Fibroblast of lung (primary cell): ENCODE measurements at regions not wholly inside any gene's neighbourhood (a gene's known extent, or its start where the extent isn't known, plus 50 kb on each side); places are given as distances from the start of the nearest gene placed in this dataset.

Source experiments
- DNase-seq, 2 donors: peaks; one replicate each; pipeline versions ENCODE4 v3.0.0 to v3.0.0-alpha.2; 2010; ENCODE audit warnings: low read depth in 2 of 2
- H2AFZ ChIP-seq: 2 replicates; pipeline ENCODE4 v1.5.1; 2012; ENCODE audit warnings: low read length, control low read depth, inconsistent platforms
- H3K27ac ChIP-seq: 2 replicates; pipeline ENCODE4 v1.5.1; 2011; ENCODE audit warnings: low read length, control low read depth; ENCODE audit not compliant: insufficient read depth
- H3K27me3 ChIP-seq: 2 replicates; pipeline ENCODE4 v1.5.1; 2011; ENCODE audit warnings: mild to moderate bottlenecking, low read length; ENCODE audit not compliant: control insufficient read depth, insufficient read depth
- H3K36me3 ChIP-seq: 2 replicates; pipeline ENCODE4 v1.5.1; 2011; ENCODE audit warnings: low read length; ENCODE audit not compliant: control insufficient read depth, insufficient read depth
- H3K4me1 ChIP-seq: 2 replicates; pipeline ENCODE4 v1.5.1; 2011; ENCODE audit warnings: low read length; ENCODE audit not compliant: control insufficient read depth, insufficient read depth; ENCODE audit errors: extremely low read depth
- H3K4me2 ChIP-seq: 2 replicates; pipeline ENCODE4 v1.5.1; 2011; ENCODE audit warnings: low read length, control low read depth; ENCODE audit not compliant: insufficient read depth; ENCODE audit errors: extremely low read depth
- H3K4me3 ChIP-seq, 4 experiments: fragments of 200-600 bp in 1 of 4; sonication (generic) in 1 of 4; replicated peaks in 1 of 4; 2 replicates each; pipeline ENCODE4 v1.5.1; 2011 to 2016; ENCODE audit warnings: low read length in 4 of 4, low read depth in 3 of 4, mild to moderate bottlenecking in 3 of 4, control low read depth in 2 of 4, inconsistent platforms in 1 of 4, mixed read lengths in 1 of 4; ENCODE audit not compliant: insufficient read depth in 1 of 4; ENCODE audit errors: control extremely low read depth in 1 of 4
- H3K79me2 ChIP-seq: 2 replicates; pipeline ENCODE4 v1.5.1; 2012; ENCODE audit warnings: mild to moderate bottlenecking, low read length, inconsistent platforms; ENCODE audit not compliant: control insufficient read depth, insufficient read depth
- H3K9ac ChIP-seq: 2 replicates; pipeline ENCODE4 v1.5.1; 2011; ENCODE audit warnings: mild to moderate bottlenecking, low read length, control low read depth; ENCODE audit not compliant: insufficient read depth
- H3K9me3 ChIP-seq: 2 replicates; pipeline ENCODE4 v1.5.1; 2012; ENCODE audit warnings: low read depth, low read length; ENCODE audit not compliant: control insufficient read depth, insufficient read depth
- H4K20me1 ChIP-seq: 2 replicates; pipeline ENCODE4 v1.5.1; 2011; ENCODE audit warnings: low read length; ENCODE audit not compliant: control insufficient read depth, insufficient read depth; ENCODE audit errors: extremely low read depth
- EZH2 ChIP-seq: IDR thresholded peaks from 2 replicates; pipeline ENCODE4 v1.5.1; 2012; ENCODE audit warnings: low read length, control low read depth, mild to moderate bottlenecking; ENCODE audit errors: missing control alignments
- TF ChIP-seq, protein P1 (sequence below), 2 donors: IDR thresholded peaks in 1 of 2; conservative IDR thresholded peaks in 1 of 2; 1 replicate in 1 of 2; 2 replicates in 1 of 2; pipeline ENCODE4 v1.5.1; 2011 to 2012; ENCODE audit warnings: low read length in 2 of 2, control low read depth in 1 of 2, inconsistent platforms in 1 of 2, low read depth in 1 of 2, mild to moderate bottlenecking in 1 of 2

DNA sequence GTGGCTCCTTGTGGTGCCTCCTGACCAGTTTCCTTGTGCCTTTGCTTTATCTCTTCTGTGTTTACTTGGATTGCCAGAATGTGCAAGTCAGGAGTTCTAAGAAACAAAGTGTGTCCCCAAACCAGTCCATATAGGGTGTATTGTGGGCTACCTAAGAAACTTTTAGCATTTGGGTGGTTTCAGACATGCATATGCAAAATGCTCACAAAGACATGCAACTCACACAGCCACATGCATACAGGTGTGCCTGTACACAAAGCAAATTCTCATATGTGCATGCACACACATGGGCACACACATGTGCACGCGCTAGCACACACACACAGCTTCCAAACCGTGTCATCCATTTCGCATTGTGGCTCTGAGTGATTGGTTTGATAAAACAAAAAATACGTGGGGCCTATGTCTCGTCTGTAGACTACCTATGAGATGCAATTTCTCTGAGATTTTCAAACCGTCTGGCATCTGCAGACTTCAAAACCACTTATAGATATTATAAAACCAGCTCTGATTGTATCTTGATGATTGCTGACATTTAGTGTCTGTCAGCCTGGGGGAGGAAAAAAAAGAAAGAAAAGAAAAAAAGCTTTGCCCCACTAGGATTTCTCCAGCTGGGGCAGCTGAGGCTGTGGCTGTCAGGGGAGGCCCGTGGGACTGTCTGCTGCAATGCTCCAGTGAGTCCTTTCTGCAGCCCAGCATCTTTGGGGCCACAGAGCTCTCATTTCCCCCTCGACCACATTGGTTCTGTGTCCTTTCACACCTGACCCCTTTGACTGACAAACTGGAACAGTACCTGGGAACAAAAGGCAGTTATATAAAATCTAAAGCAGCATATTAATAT, 556.1 kb downstream of the CMPK2 start:
- Histone ChIP-seq H3K4me2 (no peak overlapping the region), H3K27ac (no peak overlapping the region)
- DNase-seq, result no peak

DNA sequence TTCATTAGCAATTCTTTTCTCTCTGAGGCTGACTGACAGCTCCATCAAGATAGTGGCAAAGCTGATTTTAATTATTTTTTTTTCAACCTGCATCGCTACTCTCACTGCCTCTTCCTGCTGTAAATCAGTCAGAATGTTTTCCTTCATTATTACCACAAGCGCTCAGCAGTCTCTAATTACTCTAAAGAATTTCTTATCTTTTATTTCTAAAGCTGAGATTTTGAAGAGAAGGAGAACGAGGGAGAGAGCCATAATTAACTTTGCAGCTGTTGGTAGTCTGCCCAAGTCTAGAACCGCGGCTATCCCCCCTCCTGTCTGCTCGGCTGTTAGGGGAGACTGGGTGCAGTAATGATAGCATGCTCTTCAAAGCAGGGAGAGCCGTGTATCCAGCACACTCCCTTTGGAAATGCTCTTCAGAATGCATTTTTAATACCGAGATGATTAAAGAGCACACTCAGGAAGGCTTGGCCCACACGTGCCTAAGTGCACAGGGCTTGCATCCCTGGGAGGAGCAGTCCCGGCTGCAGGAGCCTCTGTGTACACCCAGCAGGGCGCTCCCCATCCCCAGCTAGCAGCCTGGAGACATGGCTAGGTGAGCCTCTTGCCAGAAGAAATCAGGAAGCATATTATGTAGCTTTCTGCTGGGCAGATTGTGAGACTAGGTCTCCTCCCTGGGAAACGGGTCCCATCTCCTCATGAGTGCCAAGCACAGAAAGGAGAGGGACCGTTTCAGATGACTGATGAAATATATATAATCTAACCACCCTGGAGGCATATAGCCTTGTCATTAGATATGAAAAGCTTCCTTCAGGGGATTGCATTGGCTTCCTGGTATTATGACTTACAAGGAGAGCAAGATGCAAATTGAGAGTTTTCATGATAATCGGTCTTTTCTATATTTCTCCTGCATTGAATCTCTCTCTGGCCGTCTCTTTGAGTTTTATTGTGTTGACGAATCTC, 555.2 kb downstream of the CMPK2 start:
- Histone ChIP-seq H3K36me3 (no peaks in the 10 kb centered on the region), H3K79me2 (no peaks in the 10 kb centered on the region), H3K4me2 (no peak overlapping the region), H3K4me3 (no peak overlapping the region), H2AFZ (no peak overlapping the region), H3K27ac (no peak overlapping the region), H3K4me1 (no peaks in the 10 kb centered on the region), H3K9me3 (no peaks in the 10 kb centered on the region), H4K20me1 (no peaks in the 10 kb centered on the region), H3K27me3 (no peaks in the 10 kb centered on the region), H3K9ac (no peak overlapping the region)
- TF ChIP-seq, protein P1, sequence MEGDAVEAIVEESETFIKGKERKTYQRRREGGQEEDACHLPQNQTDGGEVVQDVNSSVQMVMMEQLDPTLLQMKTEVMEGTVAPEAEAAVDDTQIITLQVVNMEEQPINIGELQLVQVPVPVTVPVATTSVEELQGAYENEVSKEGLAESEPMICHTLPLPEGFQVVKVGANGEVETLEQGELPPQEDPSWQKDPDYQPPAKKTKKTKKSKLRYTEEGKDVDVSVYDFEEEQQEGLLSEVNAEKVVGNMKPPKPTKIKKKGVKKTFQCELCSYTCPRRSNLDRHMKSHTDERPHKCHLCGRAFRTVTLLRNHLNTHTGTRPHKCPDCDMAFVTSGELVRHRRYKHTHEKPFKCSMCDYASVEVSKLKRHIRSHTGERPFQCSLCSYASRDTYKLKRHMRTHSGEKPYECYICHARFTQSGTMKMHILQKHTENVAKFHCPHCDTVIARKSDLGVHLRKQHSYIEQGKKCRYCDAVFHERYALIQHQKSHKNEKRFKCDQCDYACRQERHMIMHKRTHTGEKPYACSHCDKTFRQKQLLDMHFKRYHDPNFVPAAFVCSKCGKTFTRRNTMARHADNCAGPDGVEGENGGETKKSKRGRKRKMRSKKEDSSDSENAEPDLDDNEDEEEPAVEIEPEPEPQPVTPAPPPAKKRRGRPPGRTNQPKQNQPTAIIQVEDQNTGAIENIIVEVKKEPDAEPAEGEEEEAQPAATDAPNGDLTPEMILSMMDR (conservative IDR thresholded peaks at IDR 0.05 in 1 of 2, IDR thresholded peaks at IDR 0.05 in 1 of 2; ENCODE audit: low read depth in 1 of 2, low read length in 2 of 2), result no peak
- TF ChIP-seq EZH2, result no peak
- no peak for DNase-seq

More for the DNA sequence above, 556.1 kb downstream of the CMPK2 start:
- H3K79me2 ChIP-seq, result no peaks in the 10 kb centered on the region
- H3K4me3 ChIP-seq, result no peak overlapping the region
- H4K20me1 ChIP-seq, result no peaks in the 10 kb centered on the region
- no peaks in the 10 kb centered on the region for H3K27me3 ChIP-seq
- no peak overlapping the region for H2AFZ ChIP-seq
- H3K9me3 ChIP-seq, result no peaks in the 10 kb centered on the region
- no peaks in the 10 kb centered on the region for H3K36me3 ChIP-seq
- no peaks in the 10 kb centered on the region for H3K4me1 ChIP-seq
- TF ChIP-seq, protein P1 (conservative IDR thresholded peaks at IDR 0.05 in 1 of 2, IDR thresholded peaks at IDR 0.05 in 1 of 2; ENCODE audit: low read depth in 1 of 2, low read length in 2 of 2), result no peak
- no peak for TF ChIP-seq EZH2
- H3K9ac ChIP-seq, result no peak overlapping the region

DNA sequence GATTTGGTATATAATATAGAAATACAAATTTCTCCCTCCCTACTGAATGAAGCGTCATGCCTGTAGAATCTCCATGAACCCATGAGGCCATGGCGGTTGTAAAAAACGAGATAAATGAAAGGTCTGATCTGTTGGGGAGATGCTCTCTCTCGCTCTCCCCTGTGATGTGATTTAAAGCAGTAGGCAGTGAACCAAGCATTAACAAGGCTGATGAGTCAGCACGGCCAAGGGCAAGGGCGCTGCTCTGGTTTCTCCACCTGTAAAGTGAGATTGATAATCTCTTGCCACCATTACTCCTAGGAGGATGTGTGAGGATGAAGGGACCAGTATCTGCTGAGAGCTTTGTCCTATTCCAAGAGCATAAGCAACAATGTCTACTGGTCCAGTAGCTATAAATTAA, 553.3 kb downstream of the CMPK2 start:
- Histone ChIP-seq H3K27ac (no peak overlapping the region), H3K9ac (no peak overlapping the region), H3K36me3 (no peaks in the 10 kb centered on the region), H3K9me3 (no peaks in the 10 kb centered on the region), H3K4me3 (no peak overlapping the region), H2AFZ (no peak overlapping the region), H3K79me2 (no peaks in the 10 kb centered on the region), H3K4me1 (no peaks in the 10 kb centered on the region), H3K27me3 (no peaks in the 10 kb centered on the region), H4K20me1 (no peaks in the 10 kb centered on the region), H3K4me2 (no peak overlapping the region)
- DNase-seq, result no peak
- TF ChIP-seq, protein P1 (conservative IDR thresholded peaks at IDR 0.05 in 1 of 2, IDR thresholded peaks at IDR 0.05 in 1 of 2; ENCODE audit: low read depth in 1 of 2, low read length in 2 of 2), result no peak
- TF ChIP-seq EZH2, result no peak
